ENCODE measurements at regions not wholly inside any gene's neighbourhood (a gene's known extent, or its start where the extent isn't known, plus 50 kb on each side); places are given as distances from the start of the nearest gene placed in this dataset.
A peak's percentile ranks its signal among the peaks of the same experiment; 100 is the strongest.

DNA sequence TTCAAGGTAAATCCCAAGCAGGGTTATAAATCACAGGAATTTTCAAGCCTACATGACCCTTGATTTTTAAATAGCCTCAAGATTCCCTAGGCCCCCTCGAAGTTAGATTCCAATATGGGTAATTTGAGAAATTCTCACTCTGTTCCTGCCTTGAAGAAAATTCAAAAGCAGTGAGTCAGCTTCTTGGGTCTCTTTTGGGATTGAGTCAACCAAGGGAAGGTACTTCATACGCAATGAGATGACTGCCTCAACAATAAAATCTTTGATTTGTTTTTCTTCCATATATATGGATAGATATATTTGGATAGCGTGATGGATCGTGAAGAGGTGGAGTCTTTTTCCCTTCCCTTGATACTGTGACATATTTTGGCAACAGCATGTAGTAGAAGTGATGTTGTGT lies 180.4 kb upstream of the ATP2B1 start:
- Mint-ChIP-seq H3K27ac (no peak overlapping the region), H3K4me1 (peaks cover 33% of the 10 kb centered on the region), H3K9me3 (peaks cover 9% of the 10 kb centered on the region)

DNA sequence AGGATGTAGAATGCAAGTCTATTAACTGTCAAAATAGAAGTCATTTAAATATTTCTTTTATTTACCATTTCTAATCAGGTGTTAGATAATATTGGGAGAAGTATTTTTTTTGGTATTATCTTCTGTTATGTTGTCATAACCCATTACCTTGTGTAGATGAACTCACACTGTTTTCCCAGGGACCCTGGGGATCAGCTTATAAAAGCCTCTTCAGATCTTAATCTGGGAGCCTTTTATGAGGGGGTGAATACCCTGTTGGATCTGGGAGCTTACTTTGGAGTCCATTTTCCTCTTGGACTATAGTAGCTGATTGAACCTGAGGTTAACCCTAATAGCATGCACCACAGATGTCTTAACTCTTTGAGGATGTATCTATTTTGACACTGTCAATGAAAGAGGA lies 176.3 kb upstream of the ATP2B1 start:
- Mint-ChIP-seq H3K4me1 (peaks cover 53% of the 10 kb centered on the region), H3K27ac (peak overlapping the region; percentile 88 to 94 (median 92)), H3K9me3 (peaks cover 5% of the 10 kb centered on the region), H3K4me3 (no peak overlapping the region), H3K27me3 (ENCODE audit: low read depth) (no peaks in the 10 kb centered on the region), H3K36me3 (ENCODE audit: low read depth) (no peaks in the 10 kb centered on the region)
- TF ChIP-seq, protein P1, sequence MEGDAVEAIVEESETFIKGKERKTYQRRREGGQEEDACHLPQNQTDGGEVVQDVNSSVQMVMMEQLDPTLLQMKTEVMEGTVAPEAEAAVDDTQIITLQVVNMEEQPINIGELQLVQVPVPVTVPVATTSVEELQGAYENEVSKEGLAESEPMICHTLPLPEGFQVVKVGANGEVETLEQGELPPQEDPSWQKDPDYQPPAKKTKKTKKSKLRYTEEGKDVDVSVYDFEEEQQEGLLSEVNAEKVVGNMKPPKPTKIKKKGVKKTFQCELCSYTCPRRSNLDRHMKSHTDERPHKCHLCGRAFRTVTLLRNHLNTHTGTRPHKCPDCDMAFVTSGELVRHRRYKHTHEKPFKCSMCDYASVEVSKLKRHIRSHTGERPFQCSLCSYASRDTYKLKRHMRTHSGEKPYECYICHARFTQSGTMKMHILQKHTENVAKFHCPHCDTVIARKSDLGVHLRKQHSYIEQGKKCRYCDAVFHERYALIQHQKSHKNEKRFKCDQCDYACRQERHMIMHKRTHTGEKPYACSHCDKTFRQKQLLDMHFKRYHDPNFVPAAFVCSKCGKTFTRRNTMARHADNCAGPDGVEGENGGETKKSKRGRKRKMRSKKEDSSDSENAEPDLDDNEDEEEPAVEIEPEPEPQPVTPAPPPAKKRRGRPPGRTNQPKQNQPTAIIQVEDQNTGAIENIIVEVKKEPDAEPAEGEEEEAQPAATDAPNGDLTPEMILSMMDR (IDR thresholded peaks at IDR 0.05; ENCODE audit: unreplicated experiment in 3 of 3): no peak

More for the DNA sequence above, 180.4 kb upstream of the ATP2B1 start:
- TF ChIP-seq, protein P1 (IDR thresholded peaks at IDR 0.05; ENCODE audit: unreplicated experiment in 3 of 3): no peak
- Mint-ChIP-seq H3K27me3 (ENCODE audit: low read depth) (no peaks in the 10 kb centered on the region), H3K4me3 (no peak overlapping the region), H3K36me3 (ENCODE audit: low read depth) (peaks cover 6% of the 10 kb centered on the region)

DNA sequence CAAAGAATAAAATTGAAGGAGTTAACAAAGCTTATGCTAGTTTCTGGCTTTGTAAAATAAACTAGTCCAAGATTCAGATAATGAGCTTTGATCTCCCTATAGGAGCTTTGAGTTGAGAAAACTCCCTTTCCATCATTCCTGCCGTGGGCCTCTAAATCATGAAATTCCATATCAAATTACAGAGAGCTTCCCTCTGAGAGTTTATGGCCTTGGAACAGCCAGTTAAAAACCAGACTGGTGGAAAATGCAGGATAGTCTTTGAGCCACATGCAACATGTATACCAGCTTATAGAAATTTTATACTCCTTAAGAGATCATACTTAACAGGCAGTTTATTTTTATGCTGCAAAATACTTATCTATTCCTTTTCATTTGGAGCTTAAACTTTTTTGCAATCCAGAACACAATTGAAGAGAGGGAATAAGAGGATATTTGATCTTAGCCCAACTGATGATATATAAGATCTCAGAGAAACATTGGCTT lies 175.8 kb upstream of the ATP2B1 start:
- Mint-ChIP-seq H3K4me3 (peak overlapping the region in 1 of 3 experiments; percentile 14), H3K27me3 (ENCODE audit: low read depth) (no peaks in the 10 kb centered on the region), H3K36me3 (ENCODE audit: low read depth) (no peaks in the 10 kb centered on the region), H3K27ac (peak overlapping the region; percentile 88 to 94 (median 92)), H3K9me3 (peaks cover 2% of the 10 kb centered on the region), H3K4me1 (peaks cover 53% of the 10 kb centered on the region)
- TF ChIP-seq, protein P1 (IDR thresholded peaks at IDR 0.05; ENCODE audit: unreplicated experiment in 3 of 3): no peak

DNA sequence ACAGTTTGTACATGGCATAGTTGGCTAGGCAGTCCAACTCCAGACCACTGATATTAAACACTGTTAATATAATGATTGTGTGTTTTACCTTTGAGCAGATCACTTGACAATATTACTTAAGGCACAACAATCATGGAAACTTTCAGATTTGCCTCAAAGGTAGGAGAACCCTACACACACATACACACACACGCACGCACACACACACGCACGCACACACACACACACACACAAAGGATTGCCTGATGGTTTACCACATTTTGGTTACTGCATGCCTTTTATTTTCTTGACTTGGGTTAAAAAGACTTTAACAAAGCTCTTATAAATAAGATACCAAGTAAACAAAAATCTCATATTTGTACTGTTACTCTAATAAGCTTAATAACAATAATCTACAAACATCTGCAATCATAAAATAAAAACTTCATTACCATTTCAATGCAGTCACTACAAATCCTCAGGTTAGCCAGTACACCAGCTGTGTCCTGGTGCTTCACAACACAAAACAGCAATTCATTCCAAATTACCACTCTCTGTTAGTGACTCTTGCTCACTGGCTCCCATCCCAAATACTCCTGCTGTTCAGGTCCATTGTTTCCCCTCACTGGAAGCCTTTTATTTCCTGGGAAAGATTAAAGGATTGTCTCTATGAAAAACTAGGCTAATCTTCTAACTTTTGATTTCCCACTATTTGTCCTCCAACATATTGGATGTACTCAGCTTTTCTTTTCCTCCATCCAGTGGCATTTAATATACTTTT lies 175.2 kb upstream of the ATP2B1 start:
- Mint-ChIP-seq H3K27me3 (ENCODE audit: low read depth) (no peaks in the 10 kb centered on the region), H3K4me3 (peak overlapping the region in 1 of 3 experiments; percentile 14), H3K4me1 (peaks cover 54% of the 10 kb centered on the region), H3K36me3 (ENCODE audit: low read depth) (no peaks in the 10 kb centered on the region), H3K9me3 (no peaks in the 10 kb centered on the region), H3K27ac (peak overlapping the region; percentile 88 to 94 (median 92))
- TF ChIP-seq, protein P1 (IDR thresholded peaks at IDR 0.05; ENCODE audit: unreplicated experiment in 3 of 3): no peak

DNA sequence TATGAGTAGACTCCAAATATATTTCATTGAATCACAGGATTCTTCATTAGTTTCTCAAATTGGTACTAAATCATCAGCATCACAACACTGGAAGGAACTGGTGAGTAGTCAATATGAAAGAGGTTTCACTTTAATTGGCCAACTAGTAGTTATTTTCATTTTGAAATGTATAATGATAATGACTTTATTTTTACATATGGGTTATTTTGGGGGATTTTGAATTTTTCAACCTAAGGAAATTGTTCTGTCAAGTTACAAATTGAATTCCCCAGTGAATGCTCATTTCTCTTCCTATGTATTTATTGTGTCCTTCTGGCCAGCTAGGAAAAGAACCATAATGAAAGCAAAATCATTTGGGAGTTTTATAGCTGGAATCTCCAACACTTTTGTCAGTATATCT lies 174.2 kb upstream of the ATP2B1 start:
- Mint-ChIP-seq H3K27ac (peak overlapping the region in 2 of 3 experiments; percentile 17 to 94), H3K9me3 (no peaks in the 10 kb centered on the region), H3K4me1 (peaks cover 63% of the 10 kb centered on the region), H3K36me3 (ENCODE audit: low read depth) (no peaks in the 10 kb centered on the region), H3K4me3 (no peak overlapping the region), H3K27me3 (ENCODE audit: low read depth) (no peaks in the 10 kb centered on the region)
- TF ChIP-seq, protein P1 (IDR thresholded peaks at IDR 0.05; ENCODE audit: unreplicated experiment in 3 of 3): no peak

DNA sequence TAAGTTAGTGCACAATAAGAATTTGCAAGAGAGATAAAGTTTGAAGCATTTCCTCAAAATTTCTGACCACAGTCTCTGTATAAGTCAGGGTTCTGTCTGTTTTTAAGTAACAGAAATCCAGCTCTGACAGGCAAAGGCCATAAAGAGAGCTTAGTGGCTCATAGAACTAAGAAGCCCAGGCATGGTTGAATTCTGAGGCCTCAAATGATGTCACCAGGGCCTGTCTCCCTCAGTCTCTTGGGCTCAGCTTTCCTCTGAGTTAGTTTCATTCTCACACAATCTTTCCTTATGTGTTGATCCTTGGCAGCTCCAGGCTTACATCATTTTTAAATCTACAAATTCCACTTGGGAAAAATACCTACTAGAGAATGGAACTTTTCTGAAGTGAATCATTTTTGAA lies 173.4 kb upstream of the ATP2B1 start:
- H3K4me1 Mint-ChIP-seq: peaks cover 60% of the 10 kb centered on the region
- no peaks in the 10 kb centered on the region for H3K27me3 Mint-ChIP-seq (ENCODE audit: low read depth)
- no peak overlapping the region for H3K4me3 Mint-ChIP-seq
- H3K36me3 Mint-ChIP-seq (ENCODE audit: low read depth): no peaks in the 10 kb centered on the region
- no peaks in the 10 kb centered on the region for H3K9me3 Mint-ChIP-seq
- TF ChIP-seq, protein P1 (IDR thresholded peaks at IDR 0.05; ENCODE audit: unreplicated experiment in 3 of 3): no peak
- peak overlapping the region; percentile 27 to 54 (median 31) for H3K27ac Mint-ChIP-seq

Data from nephron (organoid).